ENCODE measurements at regions not wholly inside any gene's neighbourhood (a gene's known extent, or its start where the extent isn't known, plus 50 kb on each side); places are given as distances from the start of the nearest gene placed in this dataset.
"Not testable (repeated sequence)": the region's sequence is repeated elsewhere in the genome, so short reads cannot be mapped to it uniquely, and the experiment has no call there.

DNA sequence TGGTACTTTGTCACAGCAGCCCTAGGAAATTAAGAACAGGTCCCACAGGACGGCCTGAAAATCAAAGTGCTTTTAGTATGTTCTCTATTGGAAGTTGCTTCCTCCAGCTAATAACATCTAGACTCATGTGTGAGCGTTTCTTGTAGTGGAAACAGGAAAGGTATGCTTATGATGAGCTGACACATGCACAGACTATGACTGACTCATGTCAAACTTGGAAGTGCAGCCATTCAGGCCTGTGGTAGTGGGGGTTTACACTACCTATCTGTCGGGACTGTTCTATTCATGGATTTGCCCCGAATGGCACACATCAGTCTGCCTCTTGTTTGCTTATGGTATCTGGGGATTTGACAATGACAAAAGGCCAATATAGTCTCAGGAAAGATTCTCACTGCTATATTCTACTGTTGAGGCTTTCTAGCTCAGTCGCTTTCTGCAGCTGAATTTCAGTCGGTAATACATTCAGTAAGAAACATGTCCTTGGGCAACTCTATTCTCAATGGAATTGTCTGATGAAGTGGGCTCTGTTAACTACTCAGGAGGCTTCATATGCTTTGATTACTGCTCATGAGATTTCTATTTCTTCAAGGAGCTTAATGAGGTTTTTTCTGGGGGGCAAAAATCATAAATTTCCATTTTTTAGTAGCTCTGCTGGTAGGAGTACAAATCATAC lies 270.3 kb upstream of the DAAM1 start:
- H3K27me3 ChIP-seq (ENCODE audit: insufficient read depth, low read length, poor library complexity): no peaks in the 10 kb centered on the region
- no peaks in the 10 kb centered on the region for H3K36me3 ChIP-seq (ENCODE audit: insufficient read depth, low read length)
- H3K4me3 ChIP-seq (ENCODE audit: low read depth in 1 of 2, low read length in 2 of 2): no peak overlapping the region
- no peaks in the 10 kb centered on the region for H3K9me3 ChIP-seq (ENCODE audit: insufficient read depth, low read length, severe bottlenecking)
- no peak overlapping the region for H3K9ac ChIP-seq (ENCODE audit: low read depth, low read length)
- no peak for DNase-seq
- H3K4me2 ChIP-seq (ENCODE audit: insufficient read depth, low read length): no peak overlapping the region
- H3K27ac ChIP-seq (ENCODE audit: low read length): no peak overlapping the region
- H2AFZ ChIP-seq (ENCODE audit: low read depth, low read length): no peak overlapping the region
- no peak for ATAC-seq (ENCODE audit: insufficient read depth, low read depth)
- TF ChIP-seq, protein P1, sequence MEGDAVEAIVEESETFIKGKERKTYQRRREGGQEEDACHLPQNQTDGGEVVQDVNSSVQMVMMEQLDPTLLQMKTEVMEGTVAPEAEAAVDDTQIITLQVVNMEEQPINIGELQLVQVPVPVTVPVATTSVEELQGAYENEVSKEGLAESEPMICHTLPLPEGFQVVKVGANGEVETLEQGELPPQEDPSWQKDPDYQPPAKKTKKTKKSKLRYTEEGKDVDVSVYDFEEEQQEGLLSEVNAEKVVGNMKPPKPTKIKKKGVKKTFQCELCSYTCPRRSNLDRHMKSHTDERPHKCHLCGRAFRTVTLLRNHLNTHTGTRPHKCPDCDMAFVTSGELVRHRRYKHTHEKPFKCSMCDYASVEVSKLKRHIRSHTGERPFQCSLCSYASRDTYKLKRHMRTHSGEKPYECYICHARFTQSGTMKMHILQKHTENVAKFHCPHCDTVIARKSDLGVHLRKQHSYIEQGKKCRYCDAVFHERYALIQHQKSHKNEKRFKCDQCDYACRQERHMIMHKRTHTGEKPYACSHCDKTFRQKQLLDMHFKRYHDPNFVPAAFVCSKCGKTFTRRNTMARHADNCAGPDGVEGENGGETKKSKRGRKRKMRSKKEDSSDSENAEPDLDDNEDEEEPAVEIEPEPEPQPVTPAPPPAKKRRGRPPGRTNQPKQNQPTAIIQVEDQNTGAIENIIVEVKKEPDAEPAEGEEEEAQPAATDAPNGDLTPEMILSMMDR (IDR thresholded peaks at IDR 0.05; ENCODE audit: borderline replicate concordance, extremely low read depth, low read length, poor library complexity, severe bottlenecking): no peak
- no peak for TF ChIP-seq EZH2 (IDR thresholded peaks at IDR 0.05; ENCODE audit: borderline replicate concordance, low read depth, low read length, severe bottlenecking)
- no peaks in the 10 kb centered on the region for H3K79me2 ChIP-seq (ENCODE audit: insufficient read depth, low read length)
- H4K20me1 ChIP-seq (ENCODE audit: insufficient read depth, low read length): no peaks in the 10 kb centered on the region
- H3K4me1 ChIP-seq (ENCODE audit: insufficient read depth, low read length): no peaks in the 10 kb centered on the region

DNA sequence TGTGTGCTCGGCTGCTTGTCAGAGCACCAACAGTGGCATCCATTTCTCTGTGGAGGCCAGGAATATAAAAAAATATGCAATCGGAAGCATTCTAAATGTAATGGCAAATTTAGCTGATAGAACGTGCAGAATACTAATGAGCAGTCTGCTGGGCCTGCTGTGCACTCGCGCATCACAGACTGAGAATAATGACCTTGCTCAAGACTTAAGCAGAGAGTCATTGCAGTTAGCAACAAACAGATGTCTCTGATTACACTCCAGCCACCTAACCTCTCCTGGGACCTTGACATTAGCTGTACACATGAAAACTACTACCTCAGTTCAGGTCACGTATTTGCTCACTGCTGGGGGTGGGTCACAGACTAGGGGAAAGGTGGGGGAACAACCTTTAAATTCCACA lies 269.2 kb upstream of the DAAM1 start:
- no peaks in the 10 kb centered on the region for H3K27me3 ChIP-seq (ENCODE audit: insufficient read depth, low read length, poor library complexity)
- H3K4me2 ChIP-seq (ENCODE audit: insufficient read depth, low read length): no peak overlapping the region
- DNase-seq (no peak), ATAC-seq (ENCODE audit: insufficient read depth, low read depth) (no peak)
- H3K4me3 ChIP-seq (ENCODE audit: low read depth in 1 of 2, low read length in 2 of 2): no peak overlapping the region
- H3K4me1 ChIP-seq (ENCODE audit: insufficient read depth, low read length): no peaks in the 10 kb centered on the region
- TF ChIP-seq, protein P1 (IDR thresholded peaks at IDR 0.05; ENCODE audit: borderline replicate concordance, extremely low read depth, low read length, poor library complexity, severe bottlenecking): no peak
- H3K79me2 ChIP-seq (ENCODE audit: insufficient read depth, low read length): no peaks in the 10 kb centered on the region
- no peak overlapping the region for H3K9ac ChIP-seq (ENCODE audit: low read depth, low read length)
- no peaks in the 10 kb centered on the region for H3K36me3 ChIP-seq (ENCODE audit: insufficient read depth, low read length)
- H2AFZ ChIP-seq (ENCODE audit: low read depth, low read length): no peak overlapping the region
- no peaks in the 10 kb centered on the region for H3K9me3 ChIP-seq (ENCODE audit: insufficient read depth, low read length, severe bottlenecking)
- H4K20me1 ChIP-seq (ENCODE audit: insufficient read depth, low read length): no peaks in the 10 kb centered on the region
- H3K27ac ChIP-seq (ENCODE audit: low read length): no peak overlapping the region

DNA sequence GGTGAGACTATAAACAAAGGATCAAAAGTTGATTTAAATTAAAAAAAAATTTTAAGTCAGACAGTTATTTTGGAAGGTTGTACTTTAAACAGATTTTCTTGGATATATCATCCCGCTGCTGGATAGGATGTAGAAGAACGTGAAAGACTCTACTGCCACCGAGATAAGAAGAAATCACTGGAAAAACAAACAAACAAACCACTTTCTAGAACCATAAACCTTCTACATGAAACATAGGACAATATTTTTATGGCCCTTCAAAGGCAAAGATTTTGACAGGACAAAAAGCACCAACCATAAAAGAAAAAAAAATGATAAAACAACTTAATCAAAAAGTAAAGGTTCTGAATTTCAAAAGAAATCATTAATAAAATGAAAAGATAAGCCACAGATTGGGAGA lies 268.2 kb upstream of the DAAM1 start:
- DNase-seq: no peak
- Histone ChIP-seq H3K4me1 (ENCODE audit: insufficient read depth, low read length) (no peaks in the 10 kb centered on the region), H3K4me2 (ENCODE audit: insufficient read depth, low read length) (no peak overlapping the region), H3K79me2 (ENCODE audit: insufficient read depth, low read length) (no peaks in the 10 kb centered on the region), H3K9me3 (ENCODE audit: insufficient read depth, low read length, severe bottlenecking) (no peaks in the 10 kb centered on the region), H4K20me1 (ENCODE audit: insufficient read depth, low read length) (no peaks in the 10 kb centered on the region), H3K36me3 (ENCODE audit: insufficient read depth, low read length) (no peaks in the 10 kb centered on the region), H3K9ac (ENCODE audit: low read depth, low read length) (no peak overlapping the region), H3K27ac (ENCODE audit: low read length) (no peak overlapping the region), H3K27me3 (ENCODE audit: insufficient read depth, low read length, poor library complexity) (no peaks in the 10 kb centered on the region), H2AFZ (ENCODE audit: low read depth, low read length) (no peak overlapping the region), H3K4me3 (ENCODE audit: low read depth in 1 of 2, low read length in 2 of 2) (no peak overlapping the region)
- TF ChIP-seq EZH2 (IDR thresholded peaks at IDR 0.05; ENCODE audit: borderline replicate concordance, low read depth, low read length, severe bottlenecking): no peak
- TF ChIP-seq, protein P1 (IDR thresholded peaks at IDR 0.05; ENCODE audit: borderline replicate concordance, extremely low read depth, low read length, poor library complexity, severe bottlenecking): no peak
- ATAC-seq (ENCODE audit: insufficient read depth, low read depth): no peak

DNA sequence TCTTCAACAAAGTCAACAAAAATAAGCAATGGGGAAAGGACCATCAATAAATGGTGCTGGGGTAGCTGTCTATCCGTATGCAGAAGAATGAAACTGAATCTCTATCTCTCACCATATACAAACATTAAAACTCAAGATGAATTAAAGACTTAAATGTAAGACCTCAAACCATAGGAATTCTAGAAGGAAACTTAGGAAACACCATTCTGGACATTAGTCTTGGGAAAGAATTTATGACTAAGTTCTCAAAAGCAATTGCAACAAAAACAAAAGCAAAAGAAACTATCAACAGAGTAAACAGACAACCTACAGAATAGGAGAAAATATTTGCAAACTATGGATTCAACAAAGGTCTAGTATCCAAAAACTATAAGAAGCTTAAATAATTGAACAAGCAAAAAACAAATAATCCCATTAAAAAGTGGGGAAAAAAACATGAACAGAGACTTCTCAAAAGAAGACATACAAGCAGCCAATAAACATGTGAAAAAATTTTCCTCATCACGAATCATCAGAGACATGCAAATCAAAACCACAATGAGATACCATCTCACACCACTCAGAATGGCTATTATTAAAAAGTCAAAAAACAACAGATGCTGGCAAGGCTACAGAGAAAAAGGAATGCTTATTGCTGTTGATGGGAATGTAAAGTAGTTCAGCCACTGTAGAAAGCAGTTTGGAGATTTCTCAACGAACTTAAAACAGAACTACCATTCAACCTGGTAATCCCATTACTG lies 266.1 kb upstream of the DAAM1 start:
- H3K4me1 ChIP-seq (ENCODE audit: insufficient read depth, low read length); H3K36me3 ChIP-seq (ENCODE audit: insufficient read depth, low read length); DNase-seq: not testable (repeated sequence)

More for the DNA sequence above, 266.1 kb upstream of the DAAM1 start:
- not testable (repeated sequence) for H2AFZ ChIP-seq (ENCODE audit: low read depth, low read length); H3K4me3 ChIP-seq (ENCODE audit: low read depth in 1 of 2, low read length in 2 of 2); H3K79me2 ChIP-seq (ENCODE audit: insufficient read depth, low read length); H3K27me3 ChIP-seq (ENCODE audit: insufficient read depth, low read length, poor library complexity); H3K27ac ChIP-seq (ENCODE audit: low read length); H3K9ac ChIP-seq (ENCODE audit: low read depth, low read length); ATAC-seq (ENCODE audit: insufficient read depth, low read depth); H3K4me2 ChIP-seq (ENCODE audit: insufficient read depth, low read length); H4K20me1 ChIP-seq (ENCODE audit: insufficient read depth, low read length); H3K9me3 ChIP-seq (ENCODE audit: insufficient read depth, low read length, severe bottlenecking)

All from DND-41 (cell line).